ENCODE measurements at regions not wholly inside any gene's neighbourhood (a gene's known extent, or its start where the extent isn't known, plus 50 kb on each side); places are given as distances from the start of the nearest gene placed in this dataset.
A peak's percentile ranks its signal among the peaks of the same experiment; 100 is the strongest.

GRCh38 chr18:40653682-40654081 is 1301.4 kb upstream of the PIK3C3 start:
- Histone ChIP-seq H3K9me3 (replicated peaks in 1 of 2; ENCODE audit: control insufficient read depth in 2 of 2, insufficient read depth in 1 of 2, low read depth in 1 of 2, low read length in 2 of 2) (no peaks in the 10 kb centered on the region), H3K4me2 (ENCODE audit: insufficient read depth, low read length, poor library complexity, severe bottlenecking) (no peak overlapping the region), H2AFZ (ENCODE audit: low read length) (no peak overlapping the region), H2BK15ac (ENCODE audit: low read length) (no peak overlapping the region), H3K4ac (ENCODE audit: low read length) (no peak overlapping the region), H2BK120ac (ENCODE audit: low read depth, low read length) (no peak overlapping the region), H3K14ac (ENCODE audit: low read length) (no peak overlapping the region), H2BK5ac (ENCODE audit: low read length) (no peak overlapping the region), H4K91ac (ENCODE audit: low read depth, low read length, poor library complexity) (no peak overlapping the region), H3K27ac (replicated peaks; ENCODE audit: low read length) (no peak overlapping the region), H3K4me1 (ENCODE audit: control insufficient read depth in 2 of 2, insufficient read depth in 1 of 2, low read depth in 1 of 2, low read length in 2 of 2) (no peaks in the 10 kb centered on the region), H3K4me3 (ENCODE audit: low read length in 2 of 2) (no peak overlapping the region), H3K23ac (ENCODE audit: low read depth, low read length, poor library complexity) (no peak overlapping the region), H3K18ac (ENCODE audit: low read length) (no peak overlapping the region), H2AK5ac (ENCODE audit: low read depth, low read length) (no peak overlapping the region), H3K79me1 (ENCODE audit: low read depth, low read length) (no peaks in the 10 kb centered on the region), H3K9ac (ENCODE audit: low read depth, low read length, poor library complexity) (no peak overlapping the region), H3K36me3 (replicated peaks in 1 of 2; ENCODE audit: control insufficient read depth in 2 of 2, insufficient read depth in 2 of 2, low read length in 2 of 2) (no peaks in the 10 kb centered on the region), H4K8ac (ENCODE audit: low read depth, low read length) (no peak overlapping the region), H2BK12ac (ENCODE audit: low read length) (no peak overlapping the region), H3K27me3 (ENCODE audit: control insufficient read depth in 3 of 3, insufficient read depth in 3 of 3, low read depth in 1 of 3, low read length in 3 of 3) (no peaks in the 10 kb centered on the region)
- WGBS, 2 donors (ENCODE audit: extremely low coverage in 2 of 2, insufficient read length in 2 of 2, insufficient replicate concordance in 1 of 2), result no CpG with 5 or more reads among the region's 1 CpG
- no peak for DNase-seq (ENCODE audit: low spot score)

DNA sequence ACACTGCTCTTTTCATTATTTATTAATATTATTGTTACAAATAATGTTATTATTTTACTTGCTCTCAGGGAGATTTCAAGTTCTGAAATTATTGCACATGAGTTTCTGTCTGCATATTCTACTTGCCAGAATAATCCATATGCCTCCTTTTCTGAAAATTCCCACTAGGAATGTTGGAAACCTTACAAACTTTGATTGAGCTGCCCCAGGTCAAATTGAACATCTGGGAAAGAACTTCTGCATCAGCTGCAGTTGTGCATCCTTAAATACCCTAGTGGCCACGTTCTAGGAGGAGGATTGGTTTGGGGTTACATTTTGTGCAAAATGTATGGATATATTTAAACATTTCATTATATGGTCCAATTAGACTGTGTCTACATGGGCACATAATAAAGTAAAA is 1302.7 kb upstream of the PIK3C3 start:
- Histone ChIP-seq H3K4me1 (ENCODE audit: control insufficient read depth in 2 of 2, insufficient read depth in 1 of 2, low read depth in 1 of 2, low read length in 2 of 2) (no peaks in the 10 kb centered on the region), H2BK5ac (ENCODE audit: low read length) (no peak overlapping the region), H3K4me3 (ENCODE audit: low read length in 2 of 2) (no peak overlapping the region), H4K8ac (ENCODE audit: low read depth, low read length) (no peak overlapping the region), H3K27me3 (ENCODE audit: control insufficient read depth in 3 of 3, insufficient read depth in 3 of 3, low read depth in 1 of 3, low read length in 3 of 3) (no peaks in the 10 kb centered on the region), H2AFZ (ENCODE audit: low read length) (no peak overlapping the region), H3K27ac (replicated peaks; ENCODE audit: low read length) (no peak overlapping the region), H3K79me1 (ENCODE audit: low read depth, low read length) (no peaks in the 10 kb centered on the region), H3K36me3 (replicated peaks in 1 of 2; ENCODE audit: control insufficient read depth in 2 of 2, insufficient read depth in 2 of 2, low read length in 2 of 2) (no peaks in the 10 kb centered on the region), H3K9me3 (replicated peaks in 1 of 2; ENCODE audit: control insufficient read depth in 2 of 2, insufficient read depth in 1 of 2, low read depth in 1 of 2, low read length in 2 of 2) (no peaks in the 10 kb centered on the region), H3K18ac (ENCODE audit: low read length) (no peak overlapping the region), H2AK5ac (ENCODE audit: low read depth, low read length) (no peak overlapping the region), H3K14ac (ENCODE audit: low read length) (no peak overlapping the region), H2BK15ac (ENCODE audit: low read length) (no peak overlapping the region), H2BK120ac (ENCODE audit: low read depth, low read length) (no peak overlapping the region), H3K9ac (ENCODE audit: low read depth, low read length, poor library complexity) (no peak overlapping the region), H3K4me2 (ENCODE audit: insufficient read depth, low read length, poor library complexity, severe bottlenecking) (no peak overlapping the region), H4K91ac (ENCODE audit: low read depth, low read length, poor library complexity) (no peak overlapping the region), H3K23ac (ENCODE audit: low read depth, low read length, poor library complexity) (no peak overlapping the region), H2BK12ac (ENCODE audit: low read length) (no peak overlapping the region), H3K4ac (ENCODE audit: low read length) (no peak overlapping the region)
- DNase-seq (ENCODE audit: low spot score), result no peak
- no CpG with 5 or more reads among the region's 1 CpG for WGBS, 2 donors (ENCODE audit: extremely low coverage in 2 of 2, insufficient read length in 2 of 2, insufficient replicate concordance in 1 of 2)

GRCh38 chr18:40651163-40651562 is 1303.9 kb upstream of the PIK3C3 start:
- no peak overlapping the region for H2AFZ ChIP-seq (ENCODE audit: low read length)
- H3K9ac ChIP-seq (ENCODE audit: low read depth, low read length, poor library complexity), result no peak overlapping the region
- H3K4me1 ChIP-seq (ENCODE audit: control insufficient read depth in 2 of 2, insufficient read depth in 1 of 2, low read depth in 1 of 2, low read length in 2 of 2), result no peaks in the 10 kb centered on the region
- no peak overlapping the region for H3K18ac ChIP-seq (ENCODE audit: low read length)
- no peak overlapping the region for H4K8ac ChIP-seq (ENCODE audit: low read depth, low read length)
- no peaks in the 10 kb centered on the region for H3K36me3 ChIP-seq (replicated peaks in 1 of 2; ENCODE audit: control insufficient read depth in 2 of 2, insufficient read depth in 2 of 2, low read length in 2 of 2)
- no peak overlapping the region for H4K91ac ChIP-seq (ENCODE audit: low read depth, low read length, poor library complexity)
- H2BK15ac ChIP-seq (ENCODE audit: low read length), result no peak overlapping the region
- no peaks in the 10 kb centered on the region for H3K9me3 ChIP-seq (replicated peaks in 1 of 2; ENCODE audit: control insufficient read depth in 2 of 2, insufficient read depth in 1 of 2, low read depth in 1 of 2, low read length in 2 of 2)
- no peak overlapping the region for H2BK120ac ChIP-seq (ENCODE audit: low read depth, low read length)
- no peak overlapping the region for H3K4me2 ChIP-seq (ENCODE audit: insufficient read depth, low read length, poor library complexity, severe bottlenecking)
- H2BK12ac ChIP-seq (ENCODE audit: low read length), result no peak overlapping the region
- no CpG with 5 or more reads among the region's 3 CpGs for WGBS, 2 donors (ENCODE audit: extremely low coverage in 2 of 2, insufficient read length in 2 of 2, insufficient replicate concordance in 1 of 2)
- H2AK5ac ChIP-seq (ENCODE audit: low read depth, low read length), result no peak overlapping the region
- H3K23ac ChIP-seq (ENCODE audit: low read depth, low read length, poor library complexity), result no peak overlapping the region
- H3K4ac ChIP-seq (ENCODE audit: low read length), result no peak overlapping the region
- no peak overlapping the region for H3K27ac ChIP-seq (replicated peaks; ENCODE audit: low read length)
- no peak overlapping the region for H2BK5ac ChIP-seq (ENCODE audit: low read length)
- no peaks in the 10 kb centered on the region for H3K79me1 ChIP-seq (ENCODE audit: low read depth, low read length)
- no peak overlapping the region for H3K14ac ChIP-seq (ENCODE audit: low read length)
- no peaks in the 10 kb centered on the region for H3K27me3 ChIP-seq (ENCODE audit: control insufficient read depth in 3 of 3, insufficient read depth in 3 of 3, low read depth in 1 of 3, low read length in 3 of 3)
- DNase-seq (ENCODE audit: low spot score), result no peak
- no peak overlapping the region for H3K4me3 ChIP-seq (ENCODE audit: low read length in 2 of 2)

DNA sequence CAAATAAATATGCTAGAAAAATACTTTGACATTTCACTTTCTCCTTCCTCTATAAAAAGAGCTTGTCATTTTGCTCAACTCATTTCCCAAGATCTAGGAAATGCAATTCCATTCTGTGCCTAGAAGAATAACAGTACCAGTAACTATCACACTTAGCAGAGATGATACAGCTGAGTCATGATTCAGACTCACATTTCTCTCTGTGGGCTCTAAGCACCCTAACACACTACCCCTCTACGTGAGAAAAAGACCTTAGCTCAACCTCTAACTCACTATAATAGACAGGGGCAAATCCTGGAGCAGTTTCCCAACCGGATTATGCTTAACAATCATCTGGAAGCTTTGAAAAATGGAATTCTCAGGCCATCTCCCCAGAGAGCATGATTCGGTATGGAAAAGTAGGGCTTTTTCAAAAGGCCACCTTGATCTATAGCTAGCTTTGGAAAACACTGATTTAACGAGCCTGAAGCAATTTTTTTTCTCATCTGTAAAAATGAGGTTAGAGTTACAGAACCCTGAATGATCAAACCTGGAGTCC is 1312.3 kb upstream of the PIK3C3 start:
- H4K8ac ChIP-seq (ENCODE audit: low read depth, low read length), result no peak overlapping the region
- no peak overlapping the region for H3K23ac ChIP-seq (ENCODE audit: low read depth, low read length, poor library complexity)
- H3K4me1 ChIP-seq (ENCODE audit: control insufficient read depth in 2 of 2, insufficient read depth in 1 of 2, low read depth in 1 of 2, low read length in 2 of 2), result no peaks in the 10 kb centered on the region
- no peak overlapping the region for H2BK15ac ChIP-seq (ENCODE audit: low read length)
- no peak overlapping the region for H4K91ac ChIP-seq (ENCODE audit: low read depth, low read length, poor library complexity)
- no peak overlapping the region for H2BK120ac ChIP-seq (ENCODE audit: low read depth, low read length)
- no peak overlapping the region for H2AK5ac ChIP-seq (ENCODE audit: low read depth, low read length)
- peak overlapping the region; percentile 16 for H2AFZ ChIP-seq (ENCODE audit: low read length)
- H3K18ac ChIP-seq (ENCODE audit: low read length), result no peak overlapping the region
- H3K4me3 ChIP-seq (ENCODE audit: low read length in 2 of 2), result no peak overlapping the region
- no peak overlapping the region for H3K4me2 ChIP-seq (ENCODE audit: insufficient read depth, low read length, poor library complexity, severe bottlenecking)
- no peaks in the 10 kb centered on the region for H3K79me1 ChIP-seq (ENCODE audit: low read depth, low read length)
- no peak for DNase-seq (ENCODE audit: low spot score)
- H3K27me3 ChIP-seq (ENCODE audit: control insufficient read depth in 3 of 3, insufficient read depth in 3 of 3, low read depth in 1 of 3, low read length in 3 of 3), result no peaks in the 10 kb centered on the region
- no peak overlapping the region for H2BK12ac ChIP-seq (ENCODE audit: low read length)
- H3K9ac ChIP-seq (ENCODE audit: low read depth, low read length, poor library complexity), result no peak overlapping the region
- H3K14ac ChIP-seq (ENCODE audit: low read length), result no peak overlapping the region
- WGBS, 2 donors (ENCODE audit: extremely low coverage in 2 of 2, insufficient read length in 2 of 2, insufficient replicate concordance in 1 of 2), result no CpG with 5 or more reads among the region's 4 CpGs
- H3K4ac ChIP-seq (ENCODE audit: low read length), result no peak overlapping the region
- H2BK5ac ChIP-seq (ENCODE audit: low read length), result no peak overlapping the region
- no peak overlapping the region for H3K27ac ChIP-seq (replicated peaks; ENCODE audit: low read length)
- no peaks in the 10 kb centered on the region for H3K9me3 ChIP-seq (replicated peaks in 1 of 2; ENCODE audit: control insufficient read depth in 2 of 2, insufficient read depth in 1 of 2, low read depth in 1 of 2, low read length in 2 of 2)
- no peaks in the 10 kb centered on the region for H3K36me3 ChIP-seq (replicated peaks in 1 of 2; ENCODE audit: control insufficient read depth in 2 of 2, insufficient read depth in 2 of 2, low read length in 2 of 2)

All from neuronal stem cell (in vitro differentiated cells).